Mesothelial cell of epicardium (in vitro differentiated cells): ENCODE measurements at regions not wholly inside any gene's neighbourhood (a gene's known extent, or its start where the extent isn't known, plus 50 kb on each side); places are given as distances from the start of the nearest gene placed in this dataset.

Source experiments
- DNase-seq, 2 experiments: peaks; one replicate each; pipeline ENCODE4 v3.0.0; 2021; ENCODE audit warnings: low spot score in 2 of 2; ENCODE audit not compliant: unreplicated experiment in 2 of 2
- H3K27ac Mint-ChIP-seq: 2 replicates; pipeline ENCODE4 v1.8.0; 2021; ENCODE audit warnings: mixed read lengths
- H3K27me3 Mint-ChIP-seq: 2 replicates; pipeline ENCODE4 v1.8.0; 2021; ENCODE audit warnings: low read depth, mixed read lengths
- H3K36me3 Mint-ChIP-seq: 2 replicates; pipeline ENCODE4 v1.8.0; 2021; ENCODE audit warnings: mixed read lengths
- H3K4me1 Mint-ChIP-seq: 2 replicates; pipeline ENCODE4 v1.8.0; 2021; ENCODE audit warnings: mixed read lengths
- H3K4me3 Mint-ChIP-seq: 2 replicates; pipeline ENCODE4 v1.8.0; 2021; ENCODE audit warnings: mild to moderate bottlenecking, moderate library complexity, mixed read lengths
- H3K9me3 Mint-ChIP-seq: 2 replicates; pipeline ENCODE4 v1.8.0; 2021; ENCODE audit warnings: mixed read lengths
- TF ChIP-seq, protein P1 (sequence below): fragments of 200-600 bp; sonication (generic); IDR thresholded peaks from one replicate; pipeline ENCODE4 v1.5.0; 2021; ENCODE audit warnings: antibody characterized with exemption; ENCODE audit not compliant: unreplicated experiment

DNA sequence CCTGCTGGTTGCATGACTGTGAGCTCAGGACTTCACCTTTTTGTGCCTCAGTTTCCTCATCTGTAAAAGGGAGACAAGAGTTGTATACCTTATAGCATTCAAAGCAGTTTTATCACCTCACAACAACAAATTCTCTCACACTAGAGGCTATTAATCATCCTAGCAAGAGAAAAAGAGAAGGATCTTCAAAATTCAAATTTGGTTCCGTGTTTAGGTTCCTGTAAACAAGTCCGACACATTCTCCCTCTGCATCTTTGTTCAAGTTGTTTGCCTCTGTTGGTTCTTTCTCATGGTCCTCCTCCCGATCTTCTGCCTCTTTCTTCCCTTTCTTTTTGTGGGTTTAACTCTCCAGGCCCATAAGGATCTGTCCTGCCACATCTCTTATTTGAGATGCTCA lies 218.0 kb downstream of the PIK3R1 start:
- H3K4me1 Mint-ChIP-seq: peaks cover 20% of the 10 kb centered on the region

DNA sequence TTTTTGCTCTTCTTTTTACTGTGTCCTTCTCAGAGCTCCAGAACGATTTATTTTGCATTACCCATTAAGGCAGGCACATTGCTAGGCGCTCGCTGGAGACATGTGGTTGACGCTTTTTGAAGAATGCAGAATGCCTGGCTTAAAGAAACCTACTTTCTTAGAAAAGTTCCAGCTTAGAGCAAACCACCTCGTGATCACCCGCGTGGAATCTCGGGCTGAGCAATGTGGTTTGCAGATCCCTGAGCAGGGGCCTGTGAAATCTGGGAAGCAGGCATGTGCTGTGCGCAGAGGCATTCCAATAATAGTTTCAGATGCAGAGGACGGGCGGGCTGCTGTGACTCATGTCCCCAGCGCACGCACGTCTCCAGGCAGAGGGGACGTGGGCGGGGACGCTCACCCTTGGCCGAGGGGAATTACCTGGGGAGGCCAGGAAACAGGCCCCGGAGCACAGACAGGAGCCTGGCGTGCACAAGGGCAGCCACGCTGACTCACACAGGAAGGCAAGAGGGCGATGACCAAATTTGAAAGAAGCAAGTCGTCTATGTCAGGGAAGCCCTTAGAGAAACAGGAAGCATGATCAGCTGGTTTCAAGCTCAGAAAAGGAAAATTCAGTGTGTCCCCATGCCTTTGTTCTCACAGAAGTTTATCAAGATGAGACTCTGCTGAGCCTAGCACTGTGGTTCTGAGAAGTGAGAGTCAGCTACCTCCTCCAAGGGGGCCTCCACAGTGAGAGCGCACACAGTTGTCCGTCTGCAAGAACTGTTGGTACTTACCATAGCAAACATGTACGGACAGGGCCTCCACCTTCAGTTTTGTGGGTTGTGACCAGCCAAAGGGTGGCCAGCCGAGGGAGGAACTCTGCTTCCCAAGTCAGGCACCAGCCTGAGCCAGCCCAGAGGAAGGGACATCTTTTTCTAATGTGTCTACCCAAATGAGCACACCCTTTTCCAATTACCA lies 218.6 kb downstream of the PIK3R1 start:
- Mint-ChIP-seq H3K9me3 (peaks cover 4% of the 10 kb centered on the region), H3K4me3 (no peak overlapping the region), H3K36me3 (peaks cover 2% of the 10 kb centered on the region), H3K27me3 (no peaks in the 10 kb centered on the region), H3K4me1 (peaks cover 23% of the 10 kb centered on the region), H3K27ac (peak overlapping the region; percentile 93)
- peak; percentile 40 to 59 for DNase-seq
- TF ChIP-seq, protein P1, sequence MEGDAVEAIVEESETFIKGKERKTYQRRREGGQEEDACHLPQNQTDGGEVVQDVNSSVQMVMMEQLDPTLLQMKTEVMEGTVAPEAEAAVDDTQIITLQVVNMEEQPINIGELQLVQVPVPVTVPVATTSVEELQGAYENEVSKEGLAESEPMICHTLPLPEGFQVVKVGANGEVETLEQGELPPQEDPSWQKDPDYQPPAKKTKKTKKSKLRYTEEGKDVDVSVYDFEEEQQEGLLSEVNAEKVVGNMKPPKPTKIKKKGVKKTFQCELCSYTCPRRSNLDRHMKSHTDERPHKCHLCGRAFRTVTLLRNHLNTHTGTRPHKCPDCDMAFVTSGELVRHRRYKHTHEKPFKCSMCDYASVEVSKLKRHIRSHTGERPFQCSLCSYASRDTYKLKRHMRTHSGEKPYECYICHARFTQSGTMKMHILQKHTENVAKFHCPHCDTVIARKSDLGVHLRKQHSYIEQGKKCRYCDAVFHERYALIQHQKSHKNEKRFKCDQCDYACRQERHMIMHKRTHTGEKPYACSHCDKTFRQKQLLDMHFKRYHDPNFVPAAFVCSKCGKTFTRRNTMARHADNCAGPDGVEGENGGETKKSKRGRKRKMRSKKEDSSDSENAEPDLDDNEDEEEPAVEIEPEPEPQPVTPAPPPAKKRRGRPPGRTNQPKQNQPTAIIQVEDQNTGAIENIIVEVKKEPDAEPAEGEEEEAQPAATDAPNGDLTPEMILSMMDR: no peak

More for the DNA sequence above, 218.0 kb downstream of the PIK3R1 start:
- peak overlapping the region; percentile 93 for H3K27ac Mint-ChIP-seq
- H3K9me3 Mint-ChIP-seq: peaks cover 4% of the 10 kb centered on the region
- TF ChIP-seq, protein P1: no peak
- H3K27me3 Mint-ChIP-seq: no peaks in the 10 kb centered on the region
- H3K4me3 Mint-ChIP-seq: no peak overlapping the region
- no peak for DNase-seq
- H3K36me3 Mint-ChIP-seq: peaks cover 2% of the 10 kb centered on the region

DNA sequence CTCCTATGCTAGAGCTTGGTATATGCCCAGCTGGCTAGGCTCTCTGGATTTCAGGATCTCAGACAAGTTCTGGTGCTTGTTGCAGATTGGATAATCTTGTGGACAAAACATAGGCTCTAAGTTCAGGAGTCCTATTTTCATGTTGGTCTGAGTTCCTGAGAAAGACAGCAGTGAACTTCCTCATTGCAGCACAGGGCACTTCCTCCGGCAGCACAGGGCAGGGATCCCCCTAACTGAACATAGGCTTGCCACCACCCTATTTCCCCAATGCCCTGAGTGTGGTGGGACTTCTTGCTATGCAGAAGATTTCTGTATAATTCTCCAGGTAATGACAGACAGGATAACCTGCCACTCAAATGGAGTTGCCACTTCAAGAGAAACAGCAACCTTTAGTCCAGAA lies 220.1 kb downstream of the PIK3R1 start:
- Mint-ChIP-seq H3K4me3 (no peak overlapping the region), H3K36me3 (peaks cover 2% of the 10 kb centered on the region), H3K9me3 (peaks cover 9% of the 10 kb centered on the region), H3K27ac (peak overlapping the region; percentile 16), H3K27me3 (no peaks in the 10 kb centered on the region), H3K4me1 (peaks cover 26% of the 10 kb centered on the region)
- TF ChIP-seq, protein P1: no peak
- no peak for DNase-seq

DNA sequence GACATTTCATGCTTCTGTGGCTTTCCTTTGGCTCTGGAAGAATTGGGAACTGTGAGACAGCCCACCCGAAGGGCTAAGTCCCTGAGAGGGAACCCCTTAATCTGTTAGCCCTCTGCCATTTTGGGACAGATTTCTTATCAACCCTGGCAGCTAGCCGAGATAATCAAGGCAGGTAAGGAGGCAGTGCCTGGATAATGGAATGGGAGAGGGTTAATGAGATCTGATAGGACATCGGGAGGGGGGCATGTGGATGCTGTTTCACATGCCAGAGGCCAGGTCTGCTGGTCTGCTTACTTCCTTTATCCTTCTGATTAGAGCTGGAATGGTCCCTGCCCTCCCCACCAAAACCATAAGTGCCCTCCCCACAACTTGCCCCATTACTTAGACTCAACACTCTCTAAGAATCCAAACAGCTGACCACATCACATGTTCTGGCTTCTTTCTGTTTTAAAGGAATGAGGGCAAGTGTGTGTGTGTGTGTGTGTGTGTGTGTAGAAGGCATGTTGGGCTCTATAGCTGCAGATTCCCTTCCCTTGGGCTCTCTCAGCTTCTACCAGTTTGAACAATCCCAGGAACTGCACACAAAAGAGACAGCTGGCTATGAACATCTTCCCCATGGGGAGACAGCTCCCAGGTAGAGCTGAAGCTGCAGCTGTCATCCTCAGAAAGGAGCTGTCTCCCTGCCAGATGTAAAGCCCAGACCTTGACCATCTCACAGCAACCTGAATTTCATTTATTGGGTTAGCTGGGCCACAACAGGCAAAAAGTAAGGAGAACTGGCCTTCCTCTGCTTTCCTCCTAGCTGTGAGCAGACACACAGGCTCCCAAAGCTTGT lies 221.3 kb downstream of the PIK3R1 start:
- no peak for DNase-seq
- Mint-ChIP-seq H3K4me1 (peaks cover 38% of the 10 kb centered on the region), H3K9me3 (peaks cover 9% of the 10 kb centered on the region), H3K36me3 (peaks cover 2% of the 10 kb centered on the region), H3K27me3 (no peaks in the 10 kb centered on the region), H3K27ac (peak overlapping the region; percentile 60), H3K4me3 (no peak overlapping the region)
- TF ChIP-seq, protein P1: no peak

DNA sequence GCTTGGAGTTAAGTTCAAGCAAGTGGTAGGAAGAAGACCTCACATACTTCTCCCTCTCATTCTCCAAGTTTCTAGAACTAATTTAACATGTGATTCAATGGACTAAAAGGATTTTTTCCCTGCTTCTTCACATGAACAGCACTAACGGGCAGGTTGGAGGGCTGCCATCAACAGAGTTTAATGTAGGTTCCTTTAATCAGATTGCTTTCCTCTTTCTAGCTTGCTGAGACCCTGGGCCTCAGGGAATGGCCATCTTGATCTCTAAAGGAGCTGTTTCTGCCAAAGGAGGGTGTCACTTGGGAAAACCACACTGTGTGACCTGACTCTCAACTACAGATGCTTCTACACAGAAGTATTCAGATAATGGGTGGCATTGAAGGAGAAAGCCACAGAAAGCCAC lies 223.3 kb downstream of the PIK3R1 start:
- peak overlapping the region; percentile 80 for H3K27ac Mint-ChIP-seq
- TF ChIP-seq, protein P1: no peak
- no peaks in the 10 kb centered on the region for H3K36me3 Mint-ChIP-seq
- no peak overlapping the region for H3K4me3 Mint-ChIP-seq
- H3K4me1 Mint-ChIP-seq: peaks cover 41% of the 10 kb centered on the region
- no peaks in the 10 kb centered on the region for H3K27me3 Mint-ChIP-seq
- DNase-seq: no peak
- peaks cover 6% of the 10 kb centered on the region for H3K9me3 Mint-ChIP-seq
